GM12878 (cell line): ENCODE measurements at regions not wholly inside any gene's neighbourhood (a gene's known extent, or its start where the extent isn't known, plus 50 kb on each side); places are given as distances from the start of the nearest gene placed in this dataset.

Experiments used
- ATAC-seq: fragments of 200-7000 bp; cut with Tn5 transposase; 3 replicates; pipeline ENCODE4 v1.9.1; 2020; ENCODE audit warnings: mild to moderate bottlenecking, moderate library complexity
- BruUV-seq: library from RNA; stranded (reverse); fragments of 400-500 nt; replicated peaks from 2 replicates; lab custom pipeline; 2021; lab: Mats Ljungman, UMichigan
- CTCF ChIA-PET: fragments of 300-600 bp; sonication (Branson Sonifier 250); formaldehyde crosslinking; extraction: SDS; loops from one replicate; lab custom pipeline; 2021; ENCODE audit warnings: inconsistent platforms; lab: Yijun Ruan, JAX
- POLR2A ChIA-PET: fragments of 350-600 bp; formaldehyde crosslinking; extraction: SDS; loops from one replicate; lab custom pipeline; 2021; ENCODE audit warnings: inconsistent platforms; lab: Charles Lee
- RAD21 ChIA-PET: fragments of 300-600 bp; sonication (Branson Sonifier 250); formaldehyde crosslinking; loops from one replicate; lab custom pipeline; 2023; ENCODE audit warnings: antibody characterized with exemption; ENCODE audit not compliant: unreplicated experiment; lab: Charles Lee
- SMC1A ChIA-PET: fragments of 300-600 bp; sonication (Branson Sonifier 250); formaldehyde crosslinking; loops from one replicate; lab custom pipeline; 2023; ENCODE audit not compliant: unreplicated experiment, uncharacterized antibody; lab: Charles Lee
- DNase-seq: peaks from one replicate; pipeline ENCODE4 v3.0.0-alpha.2; 2011; ENCODE audit warnings: low read depth, low spot score
- FAIRE-seq: peaks from 3 replicates; lab custom pipeline; 2011; peaks lifted over from hg19 to GRCh38; lab: Jason Lieb, UNC
- H2AFZ ChIP-seq: 2 replicates; pipeline ENCODE4 v1.6.0; 2011; ENCODE audit warnings: low read depth, low read length, control low read depth; ENCODE audit not compliant: control insufficient read depth
- H3K27ac ChIP-seq: 2 replicates; pipeline ENCODE4 v1.5.1; 2011; ENCODE audit warnings: control low read depth; ENCODE audit not compliant: control insufficient read depth, insufficient read depth
- H3K27me3 ChIP-seq, 2 experiments: replicated peaks in 1 of 2; 2 replicates each; pipeline versions ENCODE4 v1.6.0 to v1.6.1; 2011; ENCODE audit warnings: low read length in 1 of 2; ENCODE audit not compliant: control insufficient read depth in 2 of 2, insufficient read depth in 2 of 2
- H3K36me3 ChIP-seq, 2 experiments: 2 replicates each; pipeline ENCODE4 v1.5.1; 2011; ENCODE audit warnings: low read length in 1 of 2; ENCODE audit not compliant: control insufficient read depth in 2 of 2, insufficient read depth in 2 of 2
- H3K4me1 ChIP-seq: 2 replicates; pipeline ENCODE4 v1.6.1; 2011; ENCODE audit warnings: mild to moderate bottlenecking, low read length, moderate library complexity, mixed read lengths; ENCODE audit not compliant: control insufficient read depth, insufficient read depth
- H3K4me2 ChIP-seq: 2 replicates; pipeline ENCODE4 v1.6.0; 2011; ENCODE audit warnings: control low read depth; ENCODE audit not compliant: control insufficient read depth, insufficient read depth
- H3K4me3 ChIP-seq: fragments of 200-600 bp; sonication (generic); 2 replicates; pipeline ENCODE4 v1.5.1; 2016
- H3K79me2 ChIP-seq: 2 replicates; pipeline ENCODE4 v1.6.0; 2011; ENCODE audit warnings: low read length; ENCODE audit not compliant: control insufficient read depth, insufficient read depth
- H3K9ac ChIP-seq: 2 replicates; pipeline ENCODE4 v1.8.0; 2011; ENCODE audit warnings: low read length, control low read depth, mixed read lengths; ENCODE audit not compliant: control insufficient read depth, insufficient read depth
- H3K9me3 ChIP-seq: replicated peaks from 3 replicates; pipeline ENCODE4 v1.5.1; 2011; ENCODE audit warnings: mild to moderate bottlenecking, low read length; ENCODE audit not compliant: control insufficient read depth, insufficient read depth
- H4K20me1 ChIP-seq: 2 replicates; pipeline ENCODE4 v1.6.0; 2011; ENCODE audit not compliant: control insufficient read depth, insufficient read depth
- BACH1 ChIP-seq: fragments of 450-650 bp; IDR thresholded peaks from 2 replicates; pipeline ENCODE4 v1.6.1; 2017; ENCODE audit warnings: mild to moderate bottlenecking, borderline replicate concordance
- EP300 ChIP-seq, 2 experiments: fragments of 150-350 bp in 1 of 2; IDR thresholded peaks; 2 replicates each; pipeline ENCODE4 v1.6.1; 2011 to 2012; ENCODE audit warnings: low read depth in 2 of 2, low read length in 2 of 2, borderline replicate concordance in 1 of 2, improper control_type of control experiment in 1 of 2, inconsistent platforms in 1 of 2; ENCODE audit not compliant: control insufficient read depth in 1 of 2
- IKZF1 ChIP-seq: fragments of 450-650 bp; conservative IDR thresholded peaks from 2 replicates; pipeline ENCODE4 v1.6.1; 2017; ENCODE audit warnings: antibody characterized with exemption, mild to moderate bottlenecking
- IRF4 ChIP-seq: IDR thresholded peaks from 2 replicates; pipeline ENCODE4 v1.6.1; 2011; ENCODE audit warnings: low read depth, low read length
- IRF5 ChIP-seq: fragments of 450-650 bp; IDR thresholded peaks from 2 replicates; pipeline ENCODE4 v1.6.1; 2017; ENCODE audit warnings: borderline replicate concordance
- MEF2A ChIP-seq: IDR thresholded peaks from 2 replicates; pipeline ENCODE4 v1.6.1; 2011; ENCODE audit warnings: low read depth, mild to moderate bottlenecking, low read length, moderate library complexity; ENCODE audit not compliant: insufficient read depth
- NFYA ChIP-seq: IDR thresholded peaks from 2 replicates; pipeline ENCODE4 v1.6.1; 2011; ENCODE audit warnings: low read depth, mild to moderate bottlenecking, low read length, improper control_type of control experiment, borderline replicate concordance
- PAX5 ChIP-seq: IDR thresholded peaks from 2 replicates; pipeline ENCODE4 v1.6.1; 2011; ENCODE audit warnings: low read depth, low read length, borderline replicate concordance
- PKNOX1 ChIP-seq: fragments of 450-650 bp; IDR thresholded peaks from 2 replicates; pipeline ENCODE4 v1.6.1; 2016; ENCODE audit warnings: mild to moderate bottlenecking
- POU2F2 ChIP-seq: IDR thresholded peaks from 3 replicates; pipeline ENCODE4 v1.6.1; 2011; ENCODE audit warnings: low read depth, mild to moderate bottlenecking, low read length, borderline replicate concordance
- RCOR1 ChIP-seq: conservative IDR thresholded peaks from 2 replicates; pipeline ENCODE4 v1.6.1; 2012; ENCODE audit warnings: low read depth, low read length, improper control_type of control experiment
- STAT3 ChIP-seq: IDR thresholded peaks from 2 replicates; pipeline ENCODE4 v1.6.1; 2011; ENCODE audit warnings: low read depth, low read length, improper control_type of control experiment
- USF1 ChIP-seq: IDR thresholded peaks from 2 replicates; pipeline ENCODE4 v1.6.1; 2011; ENCODE audit warnings: borderline replicate concordance, low read depth, mild to moderate bottlenecking, moderate library complexity, mixed read lengths, low read length; ENCODE audit not compliant: insufficient read depth; ENCODE audit errors: extremely low read length
- ZBTB11 ChIP-seq: fragments of 450-650 bp; formaldehyde crosslinking; IDR thresholded peaks from 2 replicates; pipeline ENCODE4 v1.5.0; 2022; ENCODE audit warnings: mild to moderate bottlenecking, missing genetic modification characterization
- ZBTB33 ChIP-seq: fragments of 450-650 bp; IDR thresholded peaks from 2 replicates; pipeline ENCODE4 v1.6.1; 2017; ENCODE audit warnings: mild to moderate bottlenecking
- WGBS: methylation state at CpG from one replicate; pipeline ENCODE4 v1.1.6; 2016; ENCODE audit warnings: low lambda C conversion rate; ENCODE audit not compliant: insufficient replicate concordance, insufficient coverage; ENCODE audit errors: missing lambda C conversion rate; 5-methylcytosine and 5-hydroxymethylcytosine counted together
- in situ Hi-C: fragments of 300-500 bp; cut with MboI; formaldehyde crosslinking; loops from 9 replicates; pipeline ENCODE4 v1.14.3; 2018; ENCODE audit warnings: mixed read lengths
- intact Hi-C: fragments of 100-400 bp; cut with micrococcal nuclease; formaldehyde crosslinking; loops from one replicate; pipeline ENCODE4 v1.14.2; 2022; ENCODE audit not compliant: unreplicated experiment

- intact Hi-C loops = no loop called here
- BruUV-seq = no TSS peak
- H3K4me3 ChIP-seq = no peak overlapping the region
- DNase-seq (no peak), FAIRE-seq (no peak), ATAC-seq (no peak)
- H3K27ac ChIP-seq = no peak overlapping the region
- no peak for TF ChIP-seq IRF4
- TF ChIP-seq RCOR1 = no peak
- TF ChIP-seq BACH1 = no peak
- no peak for TF ChIP-seq PAX5
- TF ChIP-seq POU2F2 = no peak
- TF ChIP-seq STAT3 = no peak
- TF ChIP-seq ZBTB11 = no peak
- TF ChIP-seq USF1 = no peak
- TF ChIP-seq NFYA = no peak
- TF ChIP-seq IRF5 = no peak
- no peak for TF ChIP-seq PKNOX1
- TF ChIP-seq IKZF1 = no peak
- no peak for TF ChIP-seq ZBTB33
- TF ChIP-seq EP300 (IDR thresholded peaks at IDR 0.05; ENCODE audit: borderline replicate concordance in 1 of 2, control insufficient read depth in 1 of 2, low read depth in 2 of 2, low read length in 2 of 2) = no peak
- no peak for TF ChIP-seq MEF2A
- no peaks in the 10 kb centered on the region for H4K20me1 ChIP-seq
- no peaks in the 10 kb centered on the region for H3K79me2 ChIP-seq
- RAD21 ChIA-PET = no interaction called here
- H2AFZ ChIP-seq = no peak overlapping the region
- POLR2A ChIA-PET = no interaction called here
- no peaks in the 10 kb centered on the region; a peak in 2 of 4 replicates for H3K27me3 ChIP-seq
- no peaks in the 10 kb centered on the region for H3K4me1 ChIP-seq
- H3K36me3 ChIP-seq = no peaks in the 10 kb centered on the region
- CTCF ChIA-PET = interaction anchor here (1.4 kb wide), 1 partner anchor 14 kb away, joined by 4 read pairs; no protein-coding TSS in a partner anchor
- no peak overlapping the region for H3K4me2 ChIP-seq
- H3K9ac ChIP-seq = no peak overlapping the region
- SMC1A ChIA-PET = no interaction called here
- 40% methylated on average over 5 of the region's 5 CpGs for WGBS
- no peaks in the 10 kb centered on the region for H3K9me3 ChIP-seq
- in situ Hi-C loops = no loop called here
Measured at GRCh38 chr14:95796788-95797187, 79.8 kb upstream of the TUNAR start.
